ENCODE measurements at regions not wholly inside any gene's neighbourhood (a gene's known extent, or its start where the extent isn't known, plus 50 kb on each side); places are given as distances from the start of the nearest gene placed in this dataset.

DNA sequence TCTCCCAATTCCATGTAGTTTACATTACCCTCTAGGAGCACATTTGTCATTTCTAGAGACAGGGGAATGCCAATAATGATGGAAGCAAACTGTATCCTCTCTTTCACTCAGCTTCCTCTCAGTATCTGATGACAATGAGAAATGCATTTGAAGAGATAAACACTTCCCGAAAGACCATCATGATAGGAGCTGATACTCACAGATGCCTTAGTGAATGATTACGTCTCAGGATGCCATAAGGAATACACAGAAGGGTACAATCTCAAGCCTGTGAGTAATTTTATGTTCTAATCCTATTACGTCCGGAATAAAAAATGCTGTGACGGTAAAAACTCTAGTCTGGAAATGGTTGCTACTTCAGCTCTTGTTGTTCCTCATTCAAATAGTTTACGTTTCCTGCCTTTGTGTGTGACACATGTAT lies 663.8 kb upstream of the MIR17HG start:
- TF ChIP-seq CTCF (IDR thresholded peaks at IDR 0.05) = no peak
- no peak for TF ChIP-seq POLR2A (IDR thresholded peaks at IDR 0.05)
- no peaks in the 10 kb centered on the region for H3K27me3 ChIP-seq

GRCh38 chr13:90686442-90686841 lies 661.0 kb upstream of the MIR17HG start:
- intact Hi-C loops (cut with DNase I) = no loop called here
- 66 to 77% methylated on average over 3 of the region's 3 CpGs for WGBS, 2 donors
- Histone ChIP-seq H3K27me3 (no peaks in the 10 kb centered on the region), H3K36me3 (no peaks in the 10 kb centered on the region), H3K4me3 (no peak overlapping the region), H3K4me1 (no peaks in the 10 kb centered on the region), H3K9me3 (no peaks in the 10 kb centered on the region), H3K27ac (no peak overlapping the region)
- TF ChIP-seq CTCF (IDR thresholded peaks at IDR 0.05) (no peak), POLR2A (IDR thresholded peaks at IDR 0.05) (no peak)
- no peak for DNase-seq

More for the DNA sequence above, 663.8 kb upstream of the MIR17HG start:
- WGBS, 2 donors = 52 to 63% methylated on average over 6 of the region's 6 CpGs
- no peaks in the 10 kb centered on the region for H3K4me1 ChIP-seq
- H3K36me3 ChIP-seq = no peaks in the 10 kb centered on the region
- no peaks in the 10 kb centered on the region for H3K9me3 ChIP-seq
- no peak overlapping the region for H3K27ac ChIP-seq
- no peak for DNase-seq
- no peak overlapping the region for H3K4me3 ChIP-seq
- intact Hi-C loops (cut with DNase I) = no loop called here

DNA sequence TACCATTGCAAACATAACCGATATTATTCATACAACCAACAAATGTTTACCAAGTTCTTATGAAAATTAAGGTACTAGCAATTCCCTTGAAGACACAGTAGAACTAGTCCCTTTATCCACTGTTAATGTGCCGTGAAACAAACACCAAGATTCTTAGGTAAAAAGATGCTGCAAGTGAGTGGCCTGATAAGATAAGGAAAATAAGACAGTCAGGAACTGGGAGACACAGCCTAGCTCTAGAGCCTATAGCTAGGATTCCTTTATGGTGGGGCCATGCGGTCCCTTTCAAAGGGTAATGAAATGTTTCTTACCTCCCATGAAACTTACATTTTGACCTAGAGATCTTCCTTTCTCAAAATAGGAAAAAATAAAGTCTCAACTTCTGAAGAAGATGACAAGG lies 658.4 kb upstream of the MIR17HG start:
- Histone ChIP-seq H3K36me3 (no peaks in the 10 kb centered on the region), H3K4me1 (no peaks in the 10 kb centered on the region), H3K4me3 (no peak overlapping the region), H3K9me3 (no peaks in the 10 kb centered on the region), H3K27ac (no peak overlapping the region), H3K27me3 (no peaks in the 10 kb centered on the region)
- intact Hi-C loops (cut with DNase I) = no loop called here
- TF ChIP-seq POLR2A (IDR thresholded peaks at IDR 0.05) (no peak), CTCF (IDR thresholded peaks at IDR 0.05) (no peak)
- 68 to 76% methylated on average over 3 of the region's 3 CpGs for WGBS, 2 donors
- DNase-seq = no peak

- Histone ChIP-seq H3K36me3 (no peaks in the 10 kb centered on the region), H3K27ac (no peak overlapping the region), H3K4me3 (no peak overlapping the region), H3K9me3 (no peaks in the 10 kb centered on the region), H3K27me3 (no peaks in the 10 kb centered on the region), H3K4me1 (no peaks in the 10 kb centered on the region)
- no peak for TF ChIP-seq CTCF (IDR thresholded peaks at IDR 0.05)
- no peak for TF ChIP-seq POLR2A (IDR thresholded peaks at IDR 0.05)
- DNase-seq = no peak
- intact Hi-C loops (cut with DNase I) = no loop called here
- 70 to 75% methylated on average over 5 of the region's 5 CpGs for WGBS, 2 donors
Observed at GRCh38 chr13:90690458-90691080, 656.9 kb upstream of the MIR17HG start.

GRCh38 chr13:90696254-90696653 lies 651.2 kb upstream of the MIR17HG start:
- intact Hi-C loops (cut with DNase I) = no loop called here
- TF ChIP-seq POLR2A (IDR thresholded peaks at IDR 0.05) (no peak), CTCF (IDR thresholded peaks at IDR 0.05) (no peak)
- no peaks in the 10 kb centered on the region for H3K36me3 ChIP-seq
- H3K27me3 ChIP-seq = no peaks in the 10 kb centered on the region
- peaks cover 0 to 6% (median 0%) of the 10 kb centered on the region in 3 donors for H3K9me3 ChIP-seq
- H3K4me3 ChIP-seq = no peak overlapping the region
- H3K4me1 ChIP-seq = no peaks in the 10 kb centered on the region
- DNase-seq = no peak
- no peak overlapping the region for H3K27ac ChIP-seq
- WGBS, 2 donors = 50 to 64% methylated on average over 1 of the region's 1 CpG

All from esophagus squamous epithelium (tissue), 5 donors.